RWPE2 (cell line): ENCODE measurements at regions not wholly inside any gene's neighbourhood (a gene's known extent, or its start where the extent isn't known, plus 50 kb on each side); places are given as distances from the start of the nearest gene placed in this dataset.

Source experiments
- ATAC-seq: fragments of 200-7000 bp; cut with Tn5 transposase; 3 replicates; pipeline ENCODE4 v1.9.1; 2021; ENCODE audit warnings: low read depth
- DNase-seq: peaks from one replicate; pipeline ENCODE4 v3.0.0-alpha.2; 2020; ENCODE audit warnings: low spot score
- H3K27ac ChIP-seq: fragments of 450-650 bp; 2 replicates; pipeline ENCODE4 v1.5.1; 2017; ENCODE audit warnings: mild to moderate bottlenecking; ENCODE audit not compliant: poor library complexity, severe bottlenecking
- H3K27me3 ChIP-seq: fragments of 250-450 bp; sonication (Bioruptor Pico); 2 replicates; pipeline ENCODE4 v1.5.1; 2021; ENCODE audit warnings: mild to moderate bottlenecking, moderate library complexity; ENCODE audit not compliant: insufficient read depth, poor library complexity, severe bottlenecking
- H3K36me3 ChIP-seq: fragments of 250-450 bp; sonication (Bioruptor Pico); 2 replicates; pipeline ENCODE4 v1.5.1; 2020; ENCODE audit warnings: low read depth, mild to moderate bottlenecking, moderate library complexity
- H3K4me1 ChIP-seq: fragments of 250-450 bp; sonication (Bioruptor Pico); 2 replicates; pipeline ENCODE4 v1.5.1; 2021; ENCODE audit warnings: mild to moderate bottlenecking, moderate library complexity; ENCODE audit not compliant: insufficient read depth, poor library complexity, severe bottlenecking
- H3K4me3 ChIP-seq: fragments of 250-450 bp; sonication (Bioruptor Pico); 2 replicates; pipeline ENCODE4 v1.5.1; 2021; ENCODE audit warnings: mild to moderate bottlenecking, moderate library complexity; ENCODE audit not compliant: severe bottlenecking
- H3K9me3 ChIP-seq: fragments of 250-450 bp; sonication (Bioruptor Pico); 2 replicates; pipeline ENCODE4 v1.5.1; 2021; ENCODE audit warnings: mild to moderate bottlenecking, moderate library complexity; ENCODE audit not compliant: severe bottlenecking
- CTCF ChIP-seq: fragments of 450-650 bp; IDR thresholded peaks from one replicate; pipeline ENCODE4 v1.5.1; 2017; ENCODE audit warnings: mild to moderate bottlenecking, moderate library complexity; ENCODE audit not compliant: poor library complexity, severe bottlenecking

- no peak overlapping the region for H3K27ac ChIP-seq
- DNase-seq (no peak), ATAC-seq (no peak)
- no peaks in the 10 kb centered on the region for H3K27me3 ChIP-seq
- H3K4me1 ChIP-seq: no peaks in the 10 kb centered on the region
- H3K4me3 ChIP-seq: no peak overlapping the region
- H3K9me3 ChIP-seq: no peaks in the 10 kb centered on the region
- H3K36me3 ChIP-seq: peaks cover 18% of the 10 kb centered on the region
- TF ChIP-seq CTCF: no peak
Observed at GRCh38 chr17:68122587-68122986, 87.1 kb downstream of the KPNA2 start.

GRCh38 chr17:68125111-68125870 lies 89.8 kb downstream of the KPNA2 start:
- H3K36me3 ChIP-seq: peaks cover 11% of the 10 kb centered on the region
- no peak for ATAC-seq
- H3K9me3 ChIP-seq: no peaks in the 10 kb centered on the region
- no peak overlapping the region for H3K4me3 ChIP-seq
- no peak overlapping the region for H3K27ac ChIP-seq
- H3K4me1 ChIP-seq: no peaks in the 10 kb centered on the region
- no peaks in the 10 kb centered on the region for H3K27me3 ChIP-seq
- DNase-seq: no peak
- no peak for TF ChIP-seq CTCF

- no peak overlapping the region for H3K4me3 ChIP-seq
- no peak for ATAC-seq
- H3K4me1 ChIP-seq: no peaks in the 10 kb centered on the region
- TF ChIP-seq CTCF: no peak
- no peak overlapping the region for H3K27ac ChIP-seq
- peaks cover 8% of the 10 kb centered on the region for H3K36me3 ChIP-seq
- no peak for DNase-seq
- H3K27me3 ChIP-seq: no peaks in the 10 kb centered on the region
- no peaks in the 10 kb centered on the region for H3K9me3 ChIP-seq
Observed at GRCh38 chr17:68127914-68128313, 92.4 kb downstream of the KPNA2 start.

GRCh38 chr17:68131456-68131855 lies 95.9 kb downstream of the KPNA2 start:
- no peak overlapping the region for H3K27ac ChIP-seq
- H3K36me3 ChIP-seq: no peaks in the 10 kb centered on the region
- TF ChIP-seq CTCF: no peak
- no peaks in the 10 kb centered on the region for H3K27me3 ChIP-seq
- H3K9me3 ChIP-seq: no peaks in the 10 kb centered on the region
- H3K4me1 ChIP-seq: no peaks in the 10 kb centered on the region
- ATAC-seq: no peak
- DNase-seq: no peak
- no peak overlapping the region for H3K4me3 ChIP-seq

GRCh38 chr17:68133346-68134045 lies 98.0 kb downstream of the KPNA2 start:
- H3K9me3 ChIP-seq: no peaks in the 10 kb centered on the region
- H3K27me3 ChIP-seq: no peaks in the 10 kb centered on the region
- H3K36me3 ChIP-seq: no peaks in the 10 kb centered on the region
- no peak overlapping the region for H3K27ac ChIP-seq
- no peak for TF ChIP-seq CTCF
- no peaks in the 10 kb centered on the region for H3K4me1 ChIP-seq
- no peak; the same call in 2 of the 3 replicates for ATAC-seq
- no peak overlapping the region for H3K4me3 ChIP-seq
- no peak for DNase-seq
